Inferior parietal cortex (tissue), 1 donor: ENCODE measurements at regions not wholly inside any gene's neighbourhood (a gene's known extent, or its start where the extent isn't known, plus 50 kb on each side); places are given as distances from the start of the nearest gene placed in this dataset.
A peak's percentile ranks its signal among the peaks of the same experiment; 100 is the strongest.

Source experiments
- DNase-seq: peaks from one replicate; pipeline ENCODE4 v3.0.0-alpha.2; 2016; ENCODE audit errors: extremely low spot score

- DNase-seq, result no peak
Observed at GRCh38 chr11:12315024-12315423, 62.3 kb upstream of the PARVA start.

GRCh38 chr11:12316432-12316831 lies 60.9 kb upstream of the PARVA start:
- DNase-seq, result no peak

GRCh38 chr11:12318791-12319438 lies 58.5 kb upstream of the PARVA start:
- peak; percentile 43 for DNase-seq

GRCh38 chr11:12319461-12319951 lies 57.9 kb upstream of the PARVA start:
- DNase-seq, result no peak

DNA sequence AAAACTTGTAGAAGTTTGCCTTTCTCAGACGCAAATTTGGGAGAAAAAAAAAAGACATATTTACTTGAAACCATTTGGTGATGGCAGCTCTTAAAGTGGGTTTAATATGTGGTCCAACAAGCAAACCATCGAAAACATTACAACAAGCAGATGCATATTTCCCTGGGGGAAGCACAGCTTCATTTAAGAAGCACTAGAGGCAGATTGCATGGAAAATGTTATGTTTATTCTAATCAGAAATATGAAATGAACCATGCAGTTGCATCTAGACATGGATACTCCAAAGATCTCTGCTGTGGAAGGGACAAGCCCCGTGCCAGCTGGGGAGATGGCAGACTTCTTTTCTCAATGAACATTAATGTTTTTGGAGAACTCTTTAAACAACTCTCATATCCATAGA lies 57.4 kb upstream of the PARVA start:
- DNase-seq, result no peak

DNA sequence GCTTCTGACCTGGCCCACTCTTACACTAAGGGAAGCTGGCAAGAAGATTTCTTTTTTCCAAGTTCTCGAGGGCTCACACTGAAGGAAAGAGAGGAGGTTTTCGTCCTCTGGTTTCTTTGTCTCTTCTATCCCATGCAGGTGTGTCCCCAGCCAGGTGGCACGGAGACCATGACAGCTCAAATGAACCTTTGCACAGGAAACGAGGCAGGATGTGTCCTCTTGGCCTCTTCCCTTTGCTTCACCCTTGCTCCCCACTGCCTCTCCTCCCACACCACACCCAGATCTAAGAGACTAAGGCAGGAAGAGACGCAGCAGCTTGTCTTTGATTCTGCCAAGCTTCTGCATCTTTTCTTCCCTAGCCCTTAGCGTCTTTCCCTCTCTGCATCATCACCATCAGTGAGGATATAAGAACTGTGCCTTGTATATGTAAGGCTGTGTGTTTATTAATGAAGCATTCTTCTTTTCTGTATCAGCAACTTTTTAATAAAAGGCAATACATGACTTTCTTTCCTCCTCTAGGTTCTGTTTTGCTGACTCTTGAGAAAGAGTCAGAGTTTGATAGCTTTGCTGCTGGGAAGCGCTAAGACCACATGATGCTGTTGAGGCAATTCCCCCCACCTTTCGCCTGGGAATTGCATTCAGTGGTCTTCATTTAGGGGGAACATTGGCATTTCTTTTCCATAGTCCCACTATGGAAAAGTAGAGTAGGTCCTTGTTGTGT lies 56.0 kb upstream of the PARVA start:
- no peak for DNase-seq

GRCh38 chr11:12324585-12324984 lies 52.8 kb upstream of the PARVA start:
- no peak for DNase-seq
